ENCODE measurements at regions not wholly inside any gene's neighbourhood (a gene's known extent, or its start where the extent isn't known, plus 50 kb on each side); places are given as distances from the start of the nearest gene placed in this dataset.

DNA sequence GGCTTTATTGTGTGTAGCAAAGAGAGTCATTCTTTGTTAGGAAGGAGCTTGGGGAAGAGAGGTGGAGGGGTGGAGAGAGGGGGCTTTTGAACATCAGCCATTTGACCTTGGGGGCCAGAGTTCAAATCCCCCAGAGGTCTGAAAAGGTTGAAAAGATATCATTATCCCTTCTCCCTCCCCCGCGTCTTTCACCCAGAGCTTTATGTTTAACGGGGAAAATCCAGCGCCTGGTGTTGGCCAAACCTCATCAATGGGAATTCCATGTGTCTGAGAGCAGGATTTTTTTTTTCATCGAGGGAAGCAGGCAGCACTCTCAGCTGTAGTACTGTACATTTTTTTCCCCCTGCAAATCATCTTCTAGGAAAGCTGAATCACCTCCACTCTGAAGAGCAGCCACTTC, 122.4 kb upstream of the HSD17B12 start:
- peak overlapping the region; percentile 95 for H3K4me2 ChIP-seq
- no peaks in the 10 kb centered on the region for H3F3A ChIP-seq (replicated peaks; ENCODE audit: low read depth)
- peak overlapping the region; percentile 55 for H3K4me3 ChIP-seq
- TF ChIP-seq, protein P1, sequence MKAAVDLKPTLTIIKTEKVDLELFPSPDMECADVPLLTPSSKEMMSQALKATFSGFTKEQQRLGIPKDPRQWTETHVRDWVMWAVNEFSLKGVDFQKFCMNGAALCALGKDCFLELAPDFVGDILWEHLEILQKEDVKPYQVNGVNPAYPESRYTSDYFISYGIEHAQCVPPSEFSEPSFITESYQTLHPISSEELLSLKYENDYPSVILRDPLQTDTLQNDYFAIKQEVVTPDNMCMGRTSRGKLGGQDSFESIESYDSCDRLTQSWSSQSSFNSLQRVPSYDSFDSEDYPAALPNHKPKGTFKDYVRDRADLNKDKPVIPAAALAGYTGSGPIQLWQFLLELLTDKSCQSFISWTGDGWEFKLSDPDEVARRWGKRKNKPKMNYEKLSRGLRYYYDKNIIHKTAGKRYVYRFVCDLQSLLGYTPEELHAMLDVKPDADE (IDR thresholded peaks at IDR 0.05): no peak
- TF ChIP-seq NANOG (IDR thresholded peaks at IDR 0.05; ENCODE audit: borderline replicate concordance): no peak
- no peak for TF ChIP-seq STAT1 (IDR thresholded peaks at IDR 0.05; ENCODE audit: unreplicated experiment)
- TF ChIP-seq ZNF114 (CRISPR knock-in tag; IDR thresholded peaks at IDR 0.05): no peak
- TF ChIP-seq, protein P2, sequence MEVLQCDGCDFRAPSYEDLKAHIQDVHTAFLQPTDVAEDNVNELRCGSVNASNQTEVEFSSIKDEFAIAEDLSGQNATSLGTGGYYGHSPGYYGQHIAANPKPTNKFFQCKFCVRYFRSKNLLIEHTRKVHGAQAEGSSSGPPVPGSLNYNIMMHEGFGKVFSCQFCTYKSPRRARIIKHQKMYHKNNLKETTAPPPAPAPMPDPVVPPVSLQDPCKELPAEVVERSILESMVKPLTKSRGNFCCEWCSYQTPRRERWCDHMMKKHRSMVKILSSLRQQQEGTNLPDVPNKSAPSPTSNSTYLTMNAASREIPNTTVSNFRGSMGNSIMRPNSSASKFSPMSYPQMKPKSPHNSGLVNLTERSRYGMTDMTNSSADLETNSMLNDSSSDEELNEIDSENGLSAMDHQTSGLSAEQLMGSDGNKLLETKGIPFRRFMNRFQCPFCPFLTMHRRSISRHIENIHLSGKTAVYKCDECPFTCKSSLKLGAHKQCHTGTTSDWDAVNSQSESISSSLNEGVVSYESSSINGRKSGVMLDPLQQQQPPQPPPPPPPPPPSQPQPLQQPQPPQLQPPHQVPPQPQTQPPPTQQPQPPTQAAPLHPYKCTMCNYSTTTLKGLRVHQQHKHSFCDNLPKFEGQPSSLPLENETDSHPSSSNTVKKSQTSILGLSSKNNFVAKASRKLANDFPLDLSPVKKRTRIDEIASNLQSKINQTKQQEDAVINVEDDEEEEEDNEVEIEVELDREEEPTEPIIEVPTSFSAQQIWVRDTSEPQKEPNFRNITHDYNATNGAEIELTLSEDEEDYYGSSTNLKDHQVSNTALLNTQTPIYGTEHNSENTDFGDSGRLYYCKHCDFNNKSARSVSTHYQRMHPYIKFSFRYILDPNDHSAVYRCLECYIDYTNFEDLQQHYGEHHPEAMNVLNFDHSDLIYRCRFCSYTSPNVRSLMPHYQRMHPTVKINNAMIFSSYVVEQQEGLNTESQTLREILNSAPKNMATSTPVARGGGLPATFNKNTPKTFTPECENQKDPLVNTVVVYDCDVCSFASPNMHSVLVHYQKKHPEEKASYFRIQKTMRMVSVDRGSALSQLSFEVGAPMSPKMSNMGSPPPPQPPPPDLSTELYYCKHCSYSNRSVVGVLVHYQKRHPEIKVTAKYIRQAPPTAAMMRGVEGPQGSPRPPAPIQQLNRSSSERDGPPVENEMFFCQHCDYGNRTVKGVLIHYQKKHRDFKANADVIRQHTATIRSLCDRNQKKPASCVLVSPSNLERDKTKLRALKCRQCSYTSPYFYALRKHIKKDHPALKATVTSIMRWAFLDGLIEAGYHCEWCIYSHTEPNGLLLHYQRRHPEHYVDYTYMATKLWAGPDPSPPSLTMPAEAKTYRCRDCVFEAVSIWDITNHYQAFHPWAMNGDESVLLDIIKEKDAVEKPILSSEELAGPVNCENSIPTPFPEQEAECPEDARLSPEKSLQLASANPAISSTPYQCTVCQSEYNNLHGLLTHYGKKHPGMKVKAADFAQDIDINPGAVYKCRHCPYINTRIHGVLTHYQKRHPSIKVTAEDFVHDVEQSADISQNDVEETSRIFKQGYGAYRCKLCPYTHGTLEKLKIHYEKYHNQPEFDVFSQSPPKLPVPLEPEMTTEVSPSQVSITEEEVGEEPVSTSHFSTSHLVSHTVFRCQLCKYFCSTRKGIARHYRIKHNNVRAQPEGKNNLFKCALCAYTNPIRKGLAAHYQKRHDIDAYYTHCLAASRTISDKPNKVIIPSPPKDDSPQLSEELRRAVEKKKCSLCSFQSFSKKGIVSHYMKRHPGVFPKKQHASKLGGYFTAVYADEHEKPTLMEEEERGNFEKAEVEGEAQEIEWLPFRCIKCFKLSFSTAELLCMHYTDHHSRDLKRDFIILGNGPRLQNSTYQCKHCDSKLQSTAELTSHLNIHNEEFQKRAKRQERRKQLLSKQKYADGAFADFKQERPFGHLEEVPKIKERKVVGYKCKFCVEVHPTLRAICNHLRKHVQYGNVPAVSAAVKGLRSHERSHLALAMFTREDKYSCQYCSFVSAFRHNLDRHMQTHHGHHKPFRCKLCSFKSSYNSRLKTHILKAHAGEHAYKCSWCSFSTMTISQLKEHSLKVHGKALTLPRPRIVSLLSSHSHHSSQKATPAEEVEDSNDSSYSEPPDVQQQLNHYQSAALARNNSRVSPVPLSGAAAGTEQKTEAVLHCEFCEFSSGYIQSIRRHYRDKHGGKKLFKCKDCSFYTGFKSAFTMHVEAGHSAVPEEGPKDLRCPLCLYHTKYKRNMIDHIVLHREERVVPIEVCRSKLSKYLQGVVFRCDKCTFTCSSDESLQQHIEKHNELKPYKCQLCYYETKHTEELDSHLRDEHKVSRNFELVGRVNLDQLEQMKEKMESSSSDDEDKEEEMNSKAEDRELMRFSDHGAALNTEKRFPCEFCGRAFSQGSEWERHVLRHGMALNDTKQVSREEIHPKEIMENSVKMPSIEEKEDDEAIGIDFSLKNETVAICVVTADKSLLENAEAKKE (CRISPR knock-in tag; IDR thresholded peaks at IDR 0.05): no peak
- TF ChIP-seq POLR2AphosphoS5 (IDR thresholded peaks at IDR 0.05; ENCODE audit: low read depth): no peak
- H4K20me1 ChIP-seq (replicated peaks; ENCODE audit: insufficient read depth): no peaks in the 10 kb centered on the region
- ATAC-seq (no peak; the same call in 2 of the 3 replicates), DNase-seq (ENCODE audit: low spot score) (no peak)
- H3K27ac ChIP-seq (ENCODE audit: low read depth): no peak overlapping the region
- H2AFZ ChIP-seq: peak overlapping the region; percentile 96
- peaks cover 19% of the 10 kb centered on the region for H3K9me2 ChIP-seq (ENCODE audit: insufficient read depth)
- Mint-ChIP-seq H3K27me3 (ENCODE audit: insufficient read depth, low read depth, poor library complexity) (peaks cover 12% of the 10 kb centered on the region), H3K27ac (no peak overlapping the region), H3K4me1 (peaks cover 67% of the 10 kb centered on the region), H3K4me3 (peak overlapping the region; percentile 77), H3K36me3 (ENCODE audit: low read depth) (no peaks in the 10 kb centered on the region), H3K9me3 (no peaks in the 10 kb centered on the region)
- no peaks in the 10 kb centered on the region for H3K36me3 ChIP-seq (ENCODE audit: insufficient read depth)
- H3K27me3 ChIP-seq (ENCODE audit: insufficient read depth): peaks cover 62% of the 10 kb centered on the region
- H3K4me1 ChIP-seq (ENCODE audit: insufficient read depth): peaks cover 60% of the 10 kb centered on the region
- no peaks in the 10 kb centered on the region for H3K79me2 ChIP-seq (replicated peaks; ENCODE audit: insufficient read depth)

All from GM23338 (cell line).